Fibroblast of mammary gland (primary cell): ENCODE measurements at regions not wholly inside any gene's neighbourhood (a gene's known extent, or its start where the extent isn't known, plus 50 kb on each side); places are given as distances from the start of the nearest gene placed in this dataset.
A peak's percentile ranks its signal among the peaks of the same experiment; 100 is the strongest.

Experiments
- DNase-seq: peaks from one replicate; pipeline ENCODE4 v3.0.0-alpha.2; 2010; ENCODE audit warnings: low read depth
- H3K4me3 ChIP-seq: 2 replicates; pipeline ENCODE4 v1.5.1; 2011; ENCODE audit warnings: low read depth, mild to moderate bottlenecking, low read length, moderate library complexity; ENCODE audit not compliant: control insufficient read depth
- CTCF ChIP-seq: conservative IDR thresholded peaks from 2 replicates; pipeline ENCODE4 v1.5.1; 2011; ENCODE audit warnings: low read depth, low read length, inconsistent platforms; ENCODE audit not compliant: control insufficient read depth, insufficient read depth

- no peak for TF ChIP-seq CTCF
- no peak overlapping the region for H3K4me3 ChIP-seq
- no peak for DNase-seq
These were observed 205.2 kb upstream of the DAB2 start for GRCh38 chr5:39629946-39630345.

- no peak for DNase-seq
- no peak for TF ChIP-seq CTCF
These were observed 203.6 kb upstream of the DAB2 start for GRCh38 chr5:39628348-39628747.

GRCh38 chr5:39624890-39625289 is 200.1 kb upstream of the DAB2 start:
- TF ChIP-seq CTCF, result no peak
- no peak for DNase-seq
- H3K4me3 ChIP-seq, result no peak overlapping the region

More at GRCh38 chr5:39628348-39628747, 203.6 kb upstream of the DAB2 start:
- no peak overlapping the region for H3K4me3 ChIP-seq

DNA sequence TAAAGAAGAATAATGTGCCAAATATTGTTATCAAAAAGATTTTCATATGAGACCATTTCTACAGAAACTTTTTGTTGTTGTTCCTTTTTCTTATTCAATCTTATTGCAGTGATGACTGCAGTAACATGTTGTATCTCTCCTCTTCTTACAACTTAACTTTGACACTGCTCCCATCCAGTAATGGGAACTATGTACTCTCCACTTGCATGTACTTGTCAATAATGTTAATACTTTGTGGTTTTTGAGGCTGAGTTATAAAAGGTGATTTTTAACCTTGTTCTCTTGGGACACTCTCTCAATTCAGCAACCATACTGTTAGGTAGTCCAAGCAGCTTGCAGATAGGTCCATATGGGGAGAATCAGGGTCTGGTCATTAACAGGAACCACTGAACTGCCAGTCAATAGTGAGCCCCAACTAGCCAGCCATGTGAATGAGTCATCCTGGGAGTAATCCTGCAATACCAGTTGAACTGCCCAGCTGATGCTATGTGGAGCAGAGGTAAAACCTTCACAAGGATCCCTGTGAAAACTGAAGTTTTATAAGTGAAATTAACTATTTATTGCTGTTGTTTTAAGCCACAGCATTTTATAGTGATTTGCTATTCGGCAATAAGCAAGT is 199.6 kb upstream of the DAB2 start:
- no peak for TF ChIP-seq CTCF
- no peak overlapping the region for H3K4me3 ChIP-seq
- DNase-seq, result peak; percentile 71

GRCh38 chr5:39623291-39623865 is 198.6 kb upstream of the DAB2 start:
- no peak overlapping the region for H3K4me3 ChIP-seq
- DNase-seq, result peak; percentile 27
- no peak for TF ChIP-seq CTCF

- TF ChIP-seq CTCF, result no peak
- H3K4me3 ChIP-seq, result no peak overlapping the region
- DNase-seq, result no peak
These were observed 197.5 kb upstream of the DAB2 start for GRCh38 chr5:39622281-39622680.

DNA sequence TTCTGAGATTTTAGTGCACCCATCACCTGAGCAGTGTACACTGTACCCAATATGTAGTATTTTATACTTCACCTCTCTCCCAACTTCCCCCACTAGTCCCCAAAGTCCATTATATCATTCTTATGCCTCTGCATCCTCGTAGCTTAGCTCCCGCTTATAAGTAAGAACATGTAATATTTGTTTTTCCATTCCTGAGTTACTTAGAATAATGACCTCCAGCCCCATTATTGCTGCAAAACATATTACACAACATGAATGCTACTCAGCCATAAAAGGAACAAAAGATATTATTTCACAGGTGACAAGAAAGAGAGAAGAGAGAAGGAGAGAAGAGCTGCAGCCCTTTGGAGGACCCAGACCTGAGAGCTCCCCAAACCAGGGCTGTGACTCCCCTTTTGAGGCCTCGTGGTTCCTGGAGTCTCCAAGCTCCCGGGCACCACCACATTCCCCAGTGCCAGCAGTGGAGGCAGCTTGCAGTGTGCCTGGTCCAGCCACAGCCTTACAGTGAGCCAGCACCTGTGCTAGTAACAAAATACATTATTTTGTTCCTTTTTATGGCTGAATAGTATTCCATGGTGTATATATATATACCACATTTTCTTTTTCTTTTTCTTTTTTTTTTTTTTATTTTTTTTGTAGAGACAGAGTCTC is 194.5 kb upstream of the DAB2 start:
- no peak for DNase-seq
- H3K4me3 ChIP-seq, result no peak overlapping the region
- TF ChIP-seq CTCF, result no peak
